Keratinocyte (primary cell): ENCODE measurements at regions not wholly inside any gene's neighbourhood (a gene's known extent, or its start where the extent isn't known, plus 50 kb on each side); places are given as distances from the start of the nearest gene placed in this dataset.

Experiments
- DNase-seq: peaks from one replicate; pipeline ENCODE4 v3.0.0-alpha.2; 2011; ENCODE audit warnings: low read depth, missing footprints, low spot score
- FAIRE-seq: peaks from 2 replicates; lab custom pipeline; 2011; peaks lifted over from hg19 to GRCh38; lab: Jason Lieb, UNC
- H2AFZ ChIP-seq: 2 replicates; pipeline ENCODE4 v1.6.0; 2012; ENCODE audit warnings: low read length, control low read depth, inconsistent platforms; ENCODE audit not compliant: control insufficient read depth
- H3K27ac ChIP-seq: 2 replicates; pipeline ENCODE4 v1.5.1; 2011; ENCODE audit warnings: low read length; ENCODE audit not compliant: control insufficient read depth, insufficient read depth
- H3K27me3 ChIP-seq: 3 replicates; pipeline ENCODE4 v1.6.0; 2011; ENCODE audit warnings: low read length; ENCODE audit not compliant: control insufficient read depth, insufficient read depth; ENCODE audit errors: extremely low read depth
- H3K36me3 ChIP-seq, 2 experiments: 2 replicates in 1 of 2; 3 replicates in 1 of 2; pipeline ENCODE4 v1.5.1; 2011; ENCODE audit warnings: low read length in 2 of 2, mild to moderate bottlenecking in 1 of 2; ENCODE audit not compliant: control insufficient read depth in 2 of 2, insufficient read depth in 2 of 2; ENCODE audit errors: extremely low read depth in 1 of 2
- H3K4me1 ChIP-seq: 3 replicates; pipeline ENCODE4 v1.5.1; 2011; ENCODE audit warnings: low read length; ENCODE audit not compliant: control insufficient read depth, insufficient read depth; ENCODE audit errors: extremely low read depth
- H3K4me2 ChIP-seq: 3 replicates; pipeline ENCODE4 v1.6.0; 2011; ENCODE audit warnings: low read depth, low read length; ENCODE audit not compliant: control insufficient read depth, insufficient read depth; ENCODE audit errors: extremely low read depth
- H3K4me3 ChIP-seq, 3 experiments: fragments of 200-600 bp in 1 of 3; sonication (generic) in 1 of 3; 2 replicates in 2 of 3; 3 replicates in 1 of 3; pipeline ENCODE4 v1.5.1; 2011 to 2016; ENCODE audit warnings: low read length in 3 of 3, mild to moderate bottlenecking in 3 of 3, control low read depth in 2 of 3, inconsistent platforms in 1 of 3, low read depth in 1 of 3, mixed read lengths in 1 of 3, mixed run types in 1 of 3, moderate library complexity in 1 of 3; ENCODE audit not compliant: control insufficient read depth in 2 of 3, insufficient read depth in 2 of 3; ENCODE audit errors: extremely low read depth in 1 of 3
- H3K79me2 ChIP-seq: 2 replicates; pipeline ENCODE4 v1.6.0; 2012; ENCODE audit warnings: low read length; ENCODE audit not compliant: control insufficient read depth, insufficient read depth
- H3K9ac ChIP-seq: 3 replicates; pipeline ENCODE4 v1.6.0; 2011; ENCODE audit warnings: low read length; ENCODE audit not compliant: control insufficient read depth, insufficient read depth; ENCODE audit errors: extremely low read depth
- H3K9me1 ChIP-seq: 3 replicates; pipeline ENCODE4 v1.6.0; 2011; ENCODE audit warnings: low read length; ENCODE audit not compliant: control insufficient read depth, insufficient read depth; ENCODE audit errors: extremely low read depth
- H3K9me3 ChIP-seq: 2 replicates; pipeline ENCODE4 v1.5.1; 2012; ENCODE audit warnings: low read depth, low read length; ENCODE audit not compliant: control insufficient read depth
- H4K20me1 ChIP-seq: 3 replicates; pipeline ENCODE4 v1.6.0; 2011; ENCODE audit warnings: low read length; ENCODE audit not compliant: control insufficient read depth, insufficient read depth; ENCODE audit errors: extremely low read depth
- EZH2 ChIP-seq: IDR thresholded peaks from one replicate; pipeline ENCODE4 v1.6.1; 2012; ENCODE audit warnings: inconsistent platforms, mild to moderate bottlenecking, low read length, moderate library complexity
- dilution Hi-C: fragments of 300-500 bp; cut with MboI; formaldehyde crosslinking; loops from one replicate; pipeline ENCODE4 v1.7.0; 2020; ENCODE audit warnings: low sequenced_read_pairs; ENCODE audit not compliant: extremely low pct_ligation_motif_present
- TF ChIP-seq, protein P1 (sequence below), 3 experiments: IDR thresholded peaks in 1 of 3; conservative IDR thresholded peaks in 1 of 3; optimal IDR thresholded peaks in 1 of 3; 2 replicates in 2 of 3; 3 replicates in 1 of 3; pipeline versions ENCODE3 to v1.5.1; 2011; ENCODE audit warnings: low read length in 3 of 3, mild to moderate bottlenecking in 3 of 3, moderate library complexity in 2 of 3, control low read depth in 1 of 3, inconsistent platforms in 1 of 3; ENCODE audit not compliant: insufficient read depth in 2 of 3; ENCODE audit errors: extremely low read depth in 1 of 3

- no peak overlapping the region for H2AFZ ChIP-seq
- H3K27ac ChIP-seq: no peak overlapping the region
- no peaks in the 10 kb centered on the region for H3K4me1 ChIP-seq
- no peaks in the 10 kb centered on the region for H3K27me3 ChIP-seq
- no peak overlapping the region for H3K4me3 ChIP-seq
- H3K4me2 ChIP-seq: no peak overlapping the region
- peaks cover 2% of the 10 kb centered on the region for H3K9me3 ChIP-seq
- no peaks in the 10 kb centered on the region for H4K20me1 ChIP-seq
- H3K9ac ChIP-seq: no peak overlapping the region
- no peaks in the 10 kb centered on the region for H3K36me3 ChIP-seq
- H3K9me1 ChIP-seq: no peaks in the 10 kb centered on the region
- FAIRE-seq (no peak), DNase-seq (no peak)
- TF ChIP-seq EZH2: no peak
- TF ChIP-seq, protein P1, sequence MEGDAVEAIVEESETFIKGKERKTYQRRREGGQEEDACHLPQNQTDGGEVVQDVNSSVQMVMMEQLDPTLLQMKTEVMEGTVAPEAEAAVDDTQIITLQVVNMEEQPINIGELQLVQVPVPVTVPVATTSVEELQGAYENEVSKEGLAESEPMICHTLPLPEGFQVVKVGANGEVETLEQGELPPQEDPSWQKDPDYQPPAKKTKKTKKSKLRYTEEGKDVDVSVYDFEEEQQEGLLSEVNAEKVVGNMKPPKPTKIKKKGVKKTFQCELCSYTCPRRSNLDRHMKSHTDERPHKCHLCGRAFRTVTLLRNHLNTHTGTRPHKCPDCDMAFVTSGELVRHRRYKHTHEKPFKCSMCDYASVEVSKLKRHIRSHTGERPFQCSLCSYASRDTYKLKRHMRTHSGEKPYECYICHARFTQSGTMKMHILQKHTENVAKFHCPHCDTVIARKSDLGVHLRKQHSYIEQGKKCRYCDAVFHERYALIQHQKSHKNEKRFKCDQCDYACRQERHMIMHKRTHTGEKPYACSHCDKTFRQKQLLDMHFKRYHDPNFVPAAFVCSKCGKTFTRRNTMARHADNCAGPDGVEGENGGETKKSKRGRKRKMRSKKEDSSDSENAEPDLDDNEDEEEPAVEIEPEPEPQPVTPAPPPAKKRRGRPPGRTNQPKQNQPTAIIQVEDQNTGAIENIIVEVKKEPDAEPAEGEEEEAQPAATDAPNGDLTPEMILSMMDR (optimal IDR thresholded peaks at IDR 0.05 in 1 of 3, IDR thresholded peaks at IDR 0.05 in 1 of 3, conservative IDR thresholded peaks at IDR 0.05 in 1 of 3; ENCODE audit: extremely low read depth in 1 of 3, insufficient read depth in 2 of 3, low read length in 3 of 3): no peak
- dilution Hi-C loops: no loop called here
- H3K79me2 ChIP-seq: no peaks in the 10 kb centered on the region
Observed at GRCh38 chr12:77766224-77766623, 64.5 kb upstream of the NAV3 start.

DNA sequence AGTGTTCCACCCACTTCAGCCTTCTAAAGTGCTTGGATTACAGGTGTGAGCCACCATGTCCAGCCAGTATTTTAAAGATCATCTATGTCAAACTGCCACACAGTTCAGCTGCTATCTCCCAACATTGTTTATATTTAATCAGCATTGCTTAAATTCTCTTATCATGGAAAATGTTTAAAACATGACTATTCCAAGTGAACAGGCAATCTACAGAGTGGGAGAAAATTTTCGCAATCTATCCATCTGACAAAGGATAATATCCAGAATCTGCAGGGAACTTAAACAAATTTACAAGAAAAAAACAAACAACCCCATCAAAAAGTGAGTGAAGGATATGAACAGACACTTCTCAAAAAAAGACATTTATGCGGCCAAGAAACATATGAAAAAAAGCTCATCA lies 69.4 kb upstream of the NAV3 start:
- dilution Hi-C loops: no loop called here
- H3K27me3 ChIP-seq: no peaks in the 10 kb centered on the region
- DNase-seq (no peak), FAIRE-seq (no peak)
- H3K4me3 ChIP-seq: no peak overlapping the region
- H3K36me3 ChIP-seq: no peaks in the 10 kb centered on the region
- H3K9me1 ChIP-seq: no peaks in the 10 kb centered on the region
- no peaks in the 10 kb centered on the region for H3K9me3 ChIP-seq
- H2AFZ ChIP-seq: no peak overlapping the region
- H3K27ac ChIP-seq: no peak overlapping the region
- no peak overlapping the region for H3K9ac ChIP-seq
- TF ChIP-seq EZH2: no peak
- TF ChIP-seq, protein P1 (optimal IDR thresholded peaks at IDR 0.05 in 1 of 3, IDR thresholded peaks at IDR 0.05 in 1 of 3, conservative IDR thresholded peaks at IDR 0.05 in 1 of 3; ENCODE audit: extremely low read depth in 1 of 3, insufficient read depth in 2 of 3, low read length in 3 of 3): no peak
- no peaks in the 10 kb centered on the region for H3K4me1 ChIP-seq
- H3K79me2 ChIP-seq: no peaks in the 10 kb centered on the region
- H4K20me1 ChIP-seq: no peaks in the 10 kb centered on the region
- no peak overlapping the region for H3K4me2 ChIP-seq
